ENCODE measurements at regions not wholly inside any gene's neighbourhood (a gene's known extent, or its start where the extent isn't known, plus 50 kb on each side); places are given as distances from the start of the nearest gene placed in this dataset.

DNA sequence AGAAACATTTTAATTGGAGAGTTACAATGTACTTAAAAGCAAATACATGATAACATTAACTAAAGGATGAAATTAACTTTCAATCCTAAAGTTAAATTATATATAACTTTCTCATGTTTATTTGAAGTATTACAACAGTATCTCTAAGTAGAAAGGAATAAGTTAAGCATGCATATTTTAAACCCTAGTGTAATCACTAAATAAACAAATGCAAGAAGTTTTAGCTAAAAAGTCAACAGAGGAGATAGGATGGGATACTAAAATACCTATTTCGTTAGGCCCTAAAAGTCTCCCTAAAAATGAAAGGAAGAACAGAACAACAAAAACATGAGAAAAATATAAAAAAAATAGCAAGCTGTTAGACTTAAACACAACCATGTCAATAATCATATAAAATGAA lies 361.3 kb upstream of the THBS1 start:
- Histone ChIP-seq H3K4me2 (ENCODE audit: low read length) (no peak overlapping the region), H2AFZ (ENCODE audit: low read depth, low read length) (no peak overlapping the region)
- peak; percentile 82 for FAIRE-seq

DNA sequence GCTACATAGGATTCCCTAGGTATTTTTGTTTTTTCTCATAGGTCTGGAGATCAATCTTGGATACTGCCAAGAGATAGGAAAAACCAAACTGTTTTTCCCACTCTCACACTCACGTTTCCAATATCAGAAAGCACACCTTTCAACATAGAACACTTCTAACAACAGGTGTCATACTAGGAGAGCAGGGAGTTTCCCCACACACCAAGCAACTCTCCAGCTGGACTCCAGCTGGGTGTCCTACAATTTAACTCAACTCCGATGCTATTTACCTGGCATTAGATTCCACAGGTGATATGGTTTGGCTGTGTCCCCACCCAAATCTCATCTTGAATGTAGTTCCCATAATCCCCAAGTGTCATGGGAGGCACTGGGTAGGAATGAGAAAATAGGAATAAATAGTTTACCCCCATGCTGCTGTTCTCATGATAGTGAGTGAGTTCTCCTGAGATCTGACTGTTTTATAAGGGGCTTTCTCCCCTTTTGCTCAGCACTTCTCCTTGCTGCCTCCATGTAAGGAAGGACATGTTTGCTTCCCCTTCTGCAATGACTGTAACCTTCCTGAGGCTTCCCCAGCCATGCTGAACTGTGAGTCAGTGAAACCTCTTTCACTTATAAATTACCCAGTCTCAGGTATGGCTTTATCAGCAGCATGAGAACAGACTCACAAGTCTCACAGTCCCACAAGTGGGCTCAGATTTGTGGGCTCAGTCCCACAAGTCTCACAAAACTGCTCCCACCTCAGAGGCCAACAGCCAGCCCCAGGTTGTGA lies 354.5 kb upstream of the THBS1 start:
- FAIRE-seq = no peak
- H3K27ac ChIP-seq (ENCODE audit: low read depth, low read length) = no peak overlapping the region
- no peak overlapping the region for H3K27ac Mint-ChIP-seq (ENCODE audit: unreplicated experiment)
- TF ChIP-seq EZH2 (IDR thresholded peaks at IDR 0.05; ENCODE audit: insufficient read depth, low read length) (no peak), CTCF (IDR thresholded peaks at IDR 0.05; ENCODE audit: insufficient read depth, low read depth, low read length) (no peak)
- H2AFZ ChIP-seq (ENCODE audit: low read depth, low read length) = no peak overlapping the region
- no peaks in the 10 kb centered on the region for H3K36me3 ChIP-seq (ENCODE audit: insufficient read depth, low read length)
- H3K9me3 ChIP-seq (ENCODE audit: insufficient read depth, low read depth, low read length) = no peaks in the 10 kb centered on the region
- no peak overlapping the region for H3K4me3 ChIP-seq (ENCODE audit: insufficient read depth, low read depth, low read length)
- no peak overlapping the region for H3K4me3 Mint-ChIP-seq (ENCODE audit: unreplicated experiment)
- H3K9ac ChIP-seq (ENCODE audit: low read length) = no peak overlapping the region
- no peaks in the 10 kb centered on the region for H3K27me3 ChIP-seq (ENCODE audit: insufficient read depth, low read length)
- no peaks in the 10 kb centered on the region for H3K27me3 Mint-ChIP-seq (ENCODE audit: low read depth, unreplicated experiment)
- H3K9me3 Mint-ChIP-seq (ENCODE audit: unreplicated experiment) = peaks cover 5% of the 10 kb centered on the region
- no peaks in the 10 kb centered on the region for H4K20me1 ChIP-seq (ENCODE audit: insufficient read depth, low read length)
- no peaks in the 10 kb centered on the region for H3K79me2 ChIP-seq (ENCODE audit: insufficient read depth, low read length)
- no peak overlapping the region for H3K4me2 ChIP-seq (ENCODE audit: low read length)
- H3K4me1 ChIP-seq (ENCODE audit: insufficient read depth, low read length) = no peaks in the 10 kb centered on the region
- DNase-seq (ENCODE audit: low read depth) = no peak
- H3K4me1 Mint-ChIP-seq (ENCODE audit: low read depth, unreplicated experiment) = peaks cover 10% of the 10 kb centered on the region
- no peaks in the 10 kb centered on the region for H3K36me3 Mint-ChIP-seq (ENCODE audit: low read depth, unreplicated experiment)

More for the DNA sequence above, 361.3 kb upstream of the THBS1 start:
- no peak overlapping the region for H3K4me3 Mint-ChIP-seq (ENCODE audit: unreplicated experiment)
- H3K79me2 ChIP-seq (ENCODE audit: insufficient read depth, low read length) = no peaks in the 10 kb centered on the region
- H3K36me3 Mint-ChIP-seq (ENCODE audit: low read depth, unreplicated experiment) = no peaks in the 10 kb centered on the region
- TF ChIP-seq CTCF (IDR thresholded peaks at IDR 0.05; ENCODE audit: insufficient read depth, low read depth, low read length) = no peak
- no peak for TF ChIP-seq EZH2 (IDR thresholded peaks at IDR 0.05; ENCODE audit: insufficient read depth, low read length)
- no peak overlapping the region for H3K9ac ChIP-seq (ENCODE audit: low read length)
- peaks cover 5% of the 10 kb centered on the region for H3K9me3 Mint-ChIP-seq (ENCODE audit: unreplicated experiment)
- no peak overlapping the region for H3K4me3 ChIP-seq (ENCODE audit: insufficient read depth, low read depth, low read length)
- no peaks in the 10 kb centered on the region for H3K4me1 Mint-ChIP-seq (ENCODE audit: low read depth, unreplicated experiment)
- H3K27me3 Mint-ChIP-seq (ENCODE audit: low read depth, unreplicated experiment) = no peaks in the 10 kb centered on the region
- H3K27ac ChIP-seq (ENCODE audit: low read depth, low read length) = no peak overlapping the region
- no peaks in the 10 kb centered on the region for H3K9me3 ChIP-seq (ENCODE audit: insufficient read depth, low read depth, low read length)
- no peaks in the 10 kb centered on the region for H3K36me3 ChIP-seq (ENCODE audit: insufficient read depth, low read length)
- no peaks in the 10 kb centered on the region for H3K4me1 ChIP-seq (ENCODE audit: insufficient read depth, low read length)
- H3K27me3 ChIP-seq (ENCODE audit: insufficient read depth, low read length) = no peaks in the 10 kb centered on the region
- no peak overlapping the region for H3K27ac Mint-ChIP-seq (ENCODE audit: unreplicated experiment)
- H4K20me1 ChIP-seq (ENCODE audit: insufficient read depth, low read length) = no peaks in the 10 kb centered on the region
- DNase-seq (ENCODE audit: low read depth) = no peak

DNA sequence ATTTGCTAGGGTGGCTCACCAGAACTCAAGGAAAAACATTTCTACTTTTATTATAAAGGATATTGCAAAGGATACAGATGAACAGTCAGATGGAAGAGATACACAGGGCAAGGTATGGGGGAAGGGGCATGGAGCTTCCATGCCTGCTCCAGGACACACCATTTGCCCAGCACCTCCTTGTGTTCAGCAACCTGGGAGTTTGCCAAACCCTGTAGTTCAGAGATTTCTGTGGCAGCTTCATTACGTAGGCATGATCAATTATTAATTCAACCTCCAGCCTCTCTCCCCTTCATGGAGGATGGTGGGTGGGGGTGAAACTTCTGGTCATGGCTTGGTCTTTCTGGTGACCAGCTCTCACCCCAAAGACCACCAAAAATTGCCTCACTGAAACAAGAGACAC lies 353.9 kb upstream of the THBS1 start:
- H3K9ac ChIP-seq (ENCODE audit: low read length) = no peak overlapping the region
- H3K36me3 ChIP-seq (ENCODE audit: insufficient read depth, low read length) = no peaks in the 10 kb centered on the region
- no peak overlapping the region for H3K4me3 ChIP-seq (ENCODE audit: insufficient read depth, low read depth, low read length)
- no peaks in the 10 kb centered on the region for H3K36me3 Mint-ChIP-seq (ENCODE audit: low read depth, unreplicated experiment)
- no peaks in the 10 kb centered on the region for H3K9me3 ChIP-seq (ENCODE audit: insufficient read depth, low read depth, low read length)
- H3K27ac ChIP-seq (ENCODE audit: low read depth, low read length) = no peak overlapping the region
- no peaks in the 10 kb centered on the region for H4K20me1 ChIP-seq (ENCODE audit: insufficient read depth, low read length)
- H3K4me3 Mint-ChIP-seq (ENCODE audit: unreplicated experiment) = no peak overlapping the region
- no peaks in the 10 kb centered on the region for H3K27me3 Mint-ChIP-seq (ENCODE audit: low read depth, unreplicated experiment)
- H3K27ac Mint-ChIP-seq (ENCODE audit: unreplicated experiment) = no peak overlapping the region
- TF ChIP-seq EZH2 (IDR thresholded peaks at IDR 0.05; ENCODE audit: insufficient read depth, low read length) = no peak
- no peak for TF ChIP-seq CTCF (IDR thresholded peaks at IDR 0.05; ENCODE audit: insufficient read depth, low read depth, low read length)
- H3K4me1 Mint-ChIP-seq (ENCODE audit: low read depth, unreplicated experiment) = peaks cover 16% of the 10 kb centered on the region
- FAIRE-seq = no peak
- H3K27me3 ChIP-seq (ENCODE audit: insufficient read depth, low read length) = no peaks in the 10 kb centered on the region
- peaks cover 5% of the 10 kb centered on the region for H3K9me3 Mint-ChIP-seq (ENCODE audit: unreplicated experiment)
- peaks cover 3% of the 10 kb centered on the region for H3K4me1 ChIP-seq (ENCODE audit: insufficient read depth, low read length)
- H3K4me2 ChIP-seq (ENCODE audit: low read length) = no peak overlapping the region
- no peak for DNase-seq (ENCODE audit: low read depth)
- no peaks in the 10 kb centered on the region for H3K79me2 ChIP-seq (ENCODE audit: insufficient read depth, low read length)
- H2AFZ ChIP-seq (ENCODE audit: low read depth, low read length) = no peak overlapping the region
